Suppressor macrophage treated with lipopolysaccharide for 4 hours (primary cell): ENCODE measurements at regions not wholly inside any gene's neighbourhood (a gene's known extent, or its start where the extent isn't known, plus 50 kb on each side); places are given as distances from the start of the nearest gene placed in this dataset.

Experiments
- DNase-seq: peaks from one replicate; pipeline ENCODE4 v3.0.0-alpha.2; 2020

GRCh38 chr1:192713921-192714320 lies 78.0 kb downstream of the RGS13 start:
- no peak for DNase-seq

GRCh38 chr1:192724670-192725069 lies 84.2 kb upstream of the RGS2 start:
- DNase-seq = no peak

- DNase-seq = no peak
Measured at GRCh38 chr1:192726820-192727504, 81.9 kb upstream of the RGS2 start.

GRCh38 chr1:192729500-192729899 lies 79.3 kb upstream of the RGS2 start:
- DNase-seq = no peak

GRCh38 chr1:192730198-192730597 lies 78.6 kb upstream of the RGS2 start:
- no peak for DNase-seq

GRCh38 chr1:192732787-192733186 lies 76.1 kb upstream of the RGS2 start:
- DNase-seq = no peak

GRCh38 chr1:192735298-192735915 lies 73.4 kb upstream of the RGS2 start:
- no peak for DNase-seq

- DNase-seq = no peak
Measured at GRCh38 chr1:192737306-192737705, 71.5 kb upstream of the RGS2 start.

- no peak for DNase-seq
Measured at GRCh38 chr1:192739476-192740184, 69.2 kb upstream of the RGS2 start.

- DNase-seq = no peak
Measured at GRCh38 chr1:192740214-192740613, 68.6 kb upstream of the RGS2 start.

- DNase-seq = no peak
Measured at GRCh38 chr1:192741095-192741494, 67.7 kb upstream of the RGS2 start.

GRCh38 chr1:192747301-192747700 lies 61.5 kb upstream of the RGS2 start:
- DNase-seq = no peak

- peak; percentile 8 for DNase-seq
Measured at GRCh38 chr1:192747943-192748342, 60.9 kb upstream of the RGS2 start.

- DNase-seq = no peak
Measured at GRCh38 chr1:192749349-192749748, 59.5 kb upstream of the RGS2 start.

- no peak for DNase-seq
Measured at GRCh38 chr1:192751260-192751659, 57.6 kb upstream of the RGS2 start.

- no peak for DNase-seq
Measured at GRCh38 chr1:192756314-192756713, 52.5 kb upstream of the RGS2 start.

- no peak for DNase-seq
Measured at GRCh38 chr1:192756847-192757246, 52.0 kb upstream of the RGS2 start.

GRCh38 chr1:192758492-192758891 lies 50.3 kb upstream of the RGS2 start:
- DNase-seq = no peak
